IMR-90 (cell line): ENCODE measurements at regions not wholly inside any gene's neighbourhood (a gene's known extent, or its start where the extent isn't known, plus 50 kb on each side); places are given as distances from the start of the nearest gene placed in this dataset.

Experiments
- ATAC-seq: fragments of 200-7000 bp; cut with Tn5 transposase; 2 replicates; pipeline ENCODE4 v1.9.1; 2020; ENCODE audit warnings: low read depth, mild to moderate bottlenecking, moderate library complexity
- BruUV-seq: library from RNA; stranded (reverse); fragments of 400-500 nt; replicated peaks from 2 replicates; lab custom pipeline; 2021; lab: Mats Ljungman, UMichigan
- CTCF ChIA-PET: fragments of 300-600 bp; formaldehyde crosslinking; extraction: SDS; loops from one replicate; lab custom pipeline; 2021; ENCODE audit warnings: antibody characterized with exemption; lab: Yijun Ruan, JAX
- POLR2A ChIA-PET: fragments of 300-600 bp; sonication (Branson Sonifier 250); formaldehyde crosslinking; loops from one replicate; lab custom pipeline; 2022; ENCODE audit warnings: antibody characterized with exemption; ENCODE audit not compliant: unreplicated experiment; lab: Charles Lee
- DNase-seq: peaks from one replicate; pipeline ENCODE4 v3.0.0; 2013
- H2AFZ ChIP-seq: replicated peaks from 2 replicates; pipeline ENCODE3; 2013; ENCODE audit warnings: low read length, mild to moderate bottlenecking; ENCODE audit not compliant: poor library complexity
- H2AK5ac ChIP-seq: 2 replicates; pipeline ENCODE4 v1.6.1; 2013; ENCODE audit warnings: low read depth, low read length, inconsistent platforms
- H2AK9ac ChIP-seq: replicated peaks from 2 replicates; pipeline ENCODE3; 2013; ENCODE audit warnings: mild to moderate bottlenecking, low read depth, low read length, moderate library complexity; ENCODE audit not compliant: poor library complexity
- H2BK120ac ChIP-seq: 2 replicates; pipeline ENCODE4 v1.6.1; 2013; ENCODE audit warnings: low read depth, low read length, inconsistent platforms
- H2BK15ac ChIP-seq: 3 replicates; pipeline ENCODE4 v1.6.1; 2013; ENCODE audit warnings: low read depth, low read length, inconsistent platforms
- H2BK20ac ChIP-seq: 2 replicates; pipeline ENCODE4 v1.6.1; 2013; ENCODE audit warnings: low read depth, mild to moderate bottlenecking, inconsistent platforms, low read length, moderate library complexity
- H2BK5ac ChIP-seq: 2 replicates; pipeline ENCODE4 v1.6.1; 2013; ENCODE audit warnings: mild to moderate bottlenecking, low read depth, low read length, inconsistent platforms; ENCODE audit not compliant: poor library complexity, severe bottlenecking
- H3K14ac ChIP-seq: replicated peaks from 2 replicates; pipeline ENCODE4 v1.6.1; 2013; ENCODE audit warnings: low read depth, low read length, inconsistent platforms
- H3K18ac ChIP-seq: 2 replicates; pipeline ENCODE4 v1.6.1; 2013; ENCODE audit warnings: low read depth, low read length, control low read depth
- H3K23ac ChIP-seq: 2 replicates; pipeline ENCODE4 v1.6.1; 2013; ENCODE audit warnings: low read depth, low read length, inconsistent platforms
- H3K27ac ChIP-seq: 2 replicates; pipeline ENCODE4 v1.5.1; 2013; ENCODE audit warnings: mild to moderate bottlenecking, control low read depth, low read length; ENCODE audit not compliant: insufficient read depth
- H3K27me3 ChIP-seq: 2 replicates; pipeline ENCODE4 v1.6.1; 2013; ENCODE audit warnings: low read length; ENCODE audit not compliant: control insufficient read depth, insufficient read depth
- H3K36me3 ChIP-seq: 2 replicates; pipeline ENCODE4 v1.6.1; 2013; ENCODE audit warnings: low read length, mixed read lengths; ENCODE audit not compliant: control insufficient read depth, insufficient read depth
- H3K4ac ChIP-seq: 2 replicates; pipeline ENCODE4 v1.6.1; 2013; ENCODE audit warnings: low read depth, low read length, inconsistent platforms
- H3K4me1 ChIP-seq: 2 replicates; pipeline ENCODE4 v1.6.1; 2013; ENCODE audit warnings: low read length, mixed read lengths; ENCODE audit not compliant: control insufficient read depth, insufficient read depth
- H3K4me2 ChIP-seq: 2 replicates; pipeline ENCODE4 v1.6.1; 2013; ENCODE audit warnings: low read depth, mild to moderate bottlenecking, control low read depth, low read length, moderate library complexity
- H3K4me3 ChIP-seq: 2 replicates; pipeline ENCODE4 v1.5.1; 2013; ENCODE audit warnings: low read depth, mild to moderate bottlenecking, control low read depth, low read length, moderate library complexity; ENCODE audit not compliant: insufficient read depth
- H3K56ac ChIP-seq: 2 replicates; pipeline ENCODE4 v1.6.1; 2013; ENCODE audit warnings: low read length, inconsistent platforms; ENCODE audit not compliant: insufficient read depth; ENCODE audit errors: extremely low read depth
- H3K79me1 ChIP-seq, 2 experiments: 2 replicates each; pipeline ENCODE4 v1.6.1; 2013; ENCODE audit warnings: low read length in 2 of 2, inconsistent platforms in 1 of 2, low read depth in 1 of 2
- H3K9ac ChIP-seq: 2 replicates; pipeline ENCODE4 v1.6.1; 2013; ENCODE audit warnings: low read depth, low read length, control low read depth
- H3K9me1 ChIP-seq: 2 replicates; pipeline ENCODE4 v1.6.1; 2013; ENCODE audit warnings: low read length, inconsistent platforms; ENCODE audit not compliant: insufficient read depth
- H3K9me3 ChIP-seq: 2 replicates; pipeline ENCODE4 v1.6.1; 2013; ENCODE audit warnings: low read length; ENCODE audit not compliant: control insufficient read depth, insufficient read depth
- H4K20me1 ChIP-seq: 2 replicates; pipeline ENCODE4 v1.6.1; 2013; ENCODE audit warnings: low read length, inconsistent platforms; ENCODE audit not compliant: insufficient read depth
- H4K5ac ChIP-seq: 2 replicates; pipeline ENCODE4 v1.6.1; 2013; ENCODE audit warnings: mild to moderate bottlenecking, low read depth, low read length, control low read depth
- H4K8ac ChIP-seq, 2 experiments: 2 replicates each; pipeline ENCODE4 v1.6.1; 2013; ENCODE audit warnings: low read depth in 2 of 2, low read length in 2 of 2, control low read depth in 1 of 2, inconsistent platforms in 1 of 2
- H4K91ac ChIP-seq: 2 replicates; pipeline ENCODE4 v1.6.1; 2013; ENCODE audit warnings: low read depth, low read length, inconsistent platforms; ENCODE audit not compliant: insufficient read depth
- CEBPB ChIP-seq: IDR thresholded peaks from 2 replicates; pipeline ENCODE4 v1.6.1; 2012; ENCODE audit warnings: low read depth, low read length, improper control_type of control experiment
- MAFK ChIP-seq: IDR thresholded peaks from 2 replicates; pipeline ENCODE4 v1.6.1; 2012; ENCODE audit warnings: low read depth, low read length, improper control_type of control experiment
- RAD21 ChIP-seq: IDR thresholded peaks from 2 replicates; pipeline ENCODE4 v1.6.1; 2012; ENCODE audit warnings: low read length, improper control_type of control experiment
- RFX5 ChIP-seq: IDR thresholded peaks from 2 replicates; pipeline ENCODE4 v1.8.0; 2012; ENCODE audit warnings: low read depth, mild to moderate bottlenecking, low read length, moderate library complexity
- USF2 ChIP-seq: fragments of 150-350 bp; IDR thresholded peaks from 2 replicates; pipeline ENCODE4 v1.6.1; 2017; ENCODE audit warnings: mild to moderate bottlenecking, antibody characterized with exemption, low read length, low read depth
- WGBS, 2 experiments: methylation state at CpG; one replicate each; pipeline versions ENCODE4 v1.1.5 to v1.1.7; 2013; ENCODE audit warnings: missing lambda C conversion rate in 2 of 2; ENCODE audit not compliant: insufficient read length in 1 of 2; ENCODE audit errors: extremely low coverage in 2 of 2; 5-methylcytosine and 5-hydroxymethylcytosine counted together
- dilution Hi-C: fragments of 300-500 bp; cut with HindIII; formaldehyde crosslinking; loops from one replicate; pipeline ENCODE4 v1.14.3; 2018; ENCODE audit warnings: low sequenced_read_pairs; ENCODE audit not compliant: unreplicated experiment
- in situ Hi-C: fragments of 300-500 bp; cut with MboI; formaldehyde crosslinking; loops from 3 replicates; pipeline ENCODE4 v1.14.3; 2019; ENCODE audit warnings: low sequenced_read_pairs, inconsistent platforms, mixed read lengths
- intact Hi-C: fragments of 100-400 bp; cut with micrococcal nuclease; formaldehyde crosslinking; loops from 2 replicates; pipeline ENCODE4 v1.10.0; 2022
- TF ChIP-seq, protein P1 (sequence below): fragments of 150-350 bp; IDR thresholded peaks from 2 replicates; pipeline ENCODE4 v1.6.1; 2016; ENCODE audit warnings: low read depth, mild to moderate bottlenecking, low read length, moderate library complexity, borderline replicate concordance

DNA sequence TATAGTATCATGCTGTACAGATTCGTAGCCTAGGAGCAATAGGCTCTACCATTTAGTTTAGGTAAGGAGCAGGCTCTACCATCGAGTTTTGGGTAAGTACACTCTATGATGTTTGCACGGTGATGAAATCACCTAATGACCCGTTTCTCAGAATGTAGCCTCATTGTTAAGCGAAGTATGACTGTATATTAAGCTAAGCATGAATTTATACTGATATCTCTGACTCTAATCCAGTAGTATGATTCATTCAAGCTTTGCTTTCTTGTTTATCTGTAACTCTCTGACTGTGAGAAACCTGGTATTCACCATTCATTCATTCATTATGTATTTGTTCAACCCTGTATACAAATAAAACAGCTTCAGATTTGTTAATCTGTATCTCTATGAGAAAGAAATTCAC is 283.9 kb upstream of the PRICKLE1 start:
- Histone ChIP-seq H4K20me1 (no peaks in the 10 kb centered on the region), H3K9me1 (no peaks in the 10 kb centered on the region), H2BK20ac (no peak overlapping the region), H2BK5ac (no peak overlapping the region), H3K14ac (no peak overlapping the region), H3K4me2 (no peak overlapping the region), H3K4me1 (no peaks in the 10 kb centered on the region), H3K4me3 (no peak overlapping the region), H4K8ac (no peak overlapping the region), H3K9me3 (no peaks in the 10 kb centered on the region), H2BK15ac (no peak overlapping the region), H4K5ac (no peak overlapping the region), H2AK9ac (no peak overlapping the region), H3K9ac (no peak overlapping the region), H3K23ac (no peak overlapping the region), H4K91ac (no peak overlapping the region), H2AFZ (no peak overlapping the region), H2AK5ac (no peak overlapping the region), H3K79me1 (no peaks in the 10 kb centered on the region), H3K18ac (no peak overlapping the region), H3K36me3 (no peaks in the 10 kb centered on the region), H3K27me3 (no peaks in the 10 kb centered on the region), H2BK120ac (no peak overlapping the region), H3K4ac (no peak overlapping the region), H3K56ac (no peak overlapping the region), H3K27ac (no peak overlapping the region)
- DNase-seq, result peak; percentile 57
- no TSS peak for BruUV-seq
- in situ Hi-C loops (no loop called here), intact Hi-C loops (no loop called here), dilution Hi-C loops (no loop called here)
- TF ChIP-seq, protein P1, sequence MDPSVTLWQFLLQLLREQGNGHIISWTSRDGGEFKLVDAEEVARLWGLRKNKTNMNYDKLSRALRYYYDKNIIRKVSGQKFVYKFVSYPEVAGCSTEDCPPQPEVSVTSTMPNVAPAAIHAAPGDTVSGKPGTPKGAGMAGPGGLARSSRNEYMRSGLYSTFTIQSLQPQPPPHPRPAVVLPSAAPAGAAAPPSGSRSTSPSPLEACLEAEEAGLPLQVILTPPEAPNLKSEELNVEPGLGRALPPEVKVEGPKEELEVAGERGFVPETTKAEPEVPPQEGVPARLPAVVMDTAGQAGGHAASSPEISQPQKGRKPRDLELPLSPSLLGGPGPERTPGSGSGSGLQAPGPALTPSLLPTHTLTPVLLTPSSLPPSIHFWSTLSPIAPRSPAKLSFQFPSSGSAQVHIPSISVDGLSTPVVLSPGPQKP, result no peak
- TF ChIP-seq RAD21 (no peak), MAFK (no peak), USF2 (no peak), RFX5 (no peak), CEBPB (peak; percentile 28; the same call in 1 of the 2 replicates)
- ChIA-PET CTCF (interaction anchor here (1.0 kb wide), 1 partner anchor 11 kb away, joined by 3 read pairs; no protein-coding TSS in a partner anchor), POLR2A (no interaction called here)
- peak; percentile 49; the same call in 1 of the 2 replicates for ATAC-seq
- WGBS, 2 experiments, result no CpG with 5 or more reads among the region's 5 CpGs
